ENCODE measurements at regions not wholly inside any gene's neighbourhood (a gene's known extent, or its start where the extent isn't known, plus 50 kb on each side); places are given as distances from the start of the nearest gene placed in this dataset.

DNA sequence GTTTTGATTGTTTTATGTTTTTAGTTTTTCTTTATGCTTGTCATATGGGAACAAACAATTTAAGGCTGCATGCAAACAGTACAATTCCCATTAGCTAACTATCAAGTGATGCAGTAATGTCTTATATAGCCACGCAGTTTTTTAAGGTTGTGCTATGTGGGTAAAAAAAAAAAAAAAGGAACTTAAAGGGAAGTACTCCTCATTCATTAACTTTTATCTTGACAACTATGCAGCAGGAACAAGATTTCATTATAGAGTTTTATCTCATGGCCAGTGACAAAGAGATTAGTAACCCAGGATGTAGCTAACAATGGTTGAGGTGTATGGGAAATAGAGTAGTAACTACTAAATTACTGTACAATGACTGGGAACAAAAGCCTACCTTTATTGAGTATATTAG, 1008.2 kb upstream of the CDH9 start:
- no peak for DNase-seq (ENCODE audit: insufficient read length, low spot score)
- no peak for FAIRE-seq

DNA sequence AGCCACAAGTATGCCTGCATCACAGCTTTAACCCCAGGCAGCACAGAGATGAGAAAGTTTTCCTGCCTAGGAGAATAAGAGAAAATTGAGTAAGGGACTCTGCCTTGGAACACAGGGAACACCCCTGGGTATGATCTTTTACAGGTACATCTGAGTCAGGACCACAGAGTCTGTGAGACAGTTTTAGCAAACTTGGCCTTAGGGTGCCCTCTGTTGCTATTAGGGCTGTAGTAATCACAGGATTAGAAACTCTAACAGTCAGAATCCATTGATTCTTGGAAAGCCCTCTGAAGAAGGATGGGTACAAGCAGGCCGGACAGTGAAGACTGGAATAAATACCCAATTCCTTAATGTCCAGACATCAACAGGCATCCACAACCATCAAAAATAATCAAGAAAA, 989.5 kb upstream of the CDH9 start:
- no peak for FAIRE-seq
- DNase-seq (ENCODE audit: insufficient read length, low spot score): no peak

DNA sequence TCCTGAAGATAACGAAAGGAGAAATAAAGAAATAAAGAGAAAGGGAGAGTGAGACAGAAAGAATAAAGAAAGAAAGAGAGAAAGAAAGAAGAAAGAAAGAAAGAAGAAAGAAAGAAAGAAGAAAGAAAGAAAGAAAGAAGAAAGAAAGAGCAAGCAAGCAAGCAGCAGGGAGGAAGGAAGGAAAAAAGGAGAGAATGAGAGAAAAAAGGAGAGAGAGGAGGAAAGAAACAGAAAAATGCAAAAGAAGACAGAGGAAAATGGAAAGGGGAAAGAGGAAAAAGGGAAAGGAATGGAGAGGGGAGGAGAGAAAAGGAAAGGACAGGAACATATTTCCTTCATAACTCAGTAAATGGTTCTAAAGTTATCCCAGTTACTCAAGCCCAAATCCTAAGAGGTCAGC, 978.8 kb upstream of the CDH9 start:
- FAIRE-seq: no peak
- no peak for DNase-seq (ENCODE audit: insufficient read length, low spot score)

GRCh38 chr5:28014779-28015178, 976.4 kb upstream of the CDH9 start:
- DNase-seq (ENCODE audit: insufficient read length, low spot score) (no peak), FAIRE-seq (no peak)

DNA sequence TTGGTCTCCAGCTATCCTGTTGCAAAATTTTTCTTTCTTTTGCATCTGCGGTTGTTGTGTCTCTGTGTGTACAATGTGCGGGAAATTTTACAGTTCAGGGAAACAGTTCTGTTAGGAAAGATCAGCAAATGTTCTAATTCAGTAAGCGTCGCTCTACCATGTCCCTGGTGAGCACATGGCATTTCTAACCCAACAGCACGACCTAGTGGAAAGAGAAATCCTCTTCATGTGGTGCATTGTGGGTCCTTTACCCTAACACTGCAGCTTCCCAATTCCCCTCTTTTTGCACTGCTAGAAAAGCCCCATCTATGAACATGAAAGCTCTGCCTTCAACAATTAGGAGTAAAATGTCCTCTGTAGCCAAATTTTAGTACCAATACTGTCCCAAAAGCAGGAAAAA, 974.2 kb upstream of the CDH9 start:
- DNase-seq (ENCODE audit: insufficient read length, low spot score) (no peak), FAIRE-seq (no peak)

GRCh38 chr5:28009576-28009975, 971.2 kb upstream of the CDH9 start:
- FAIRE-seq: no peak
- DNase-seq (ENCODE audit: insufficient read length, low spot score): no peak

DNA sequence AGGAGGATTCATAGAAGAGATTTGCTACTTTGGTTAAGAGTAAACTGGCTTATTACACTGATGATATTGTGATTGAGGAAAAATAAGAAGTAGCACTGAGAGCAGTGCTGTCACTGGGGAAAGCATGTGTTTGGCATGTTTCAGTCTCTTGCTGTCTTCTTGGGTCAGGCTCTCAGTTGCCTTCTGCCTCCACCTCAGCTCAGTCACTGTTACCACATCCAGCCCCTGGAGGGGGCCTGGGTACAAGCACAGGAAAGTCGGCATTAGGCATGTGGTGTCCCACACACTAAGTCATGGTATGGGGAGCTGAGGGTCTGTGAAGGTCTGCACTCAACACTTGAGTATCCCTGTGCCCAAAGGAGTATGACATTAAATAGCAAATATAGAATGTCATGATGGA, 958.3 kb upstream of the CDH9 start:
- DNase-seq (ENCODE audit: insufficient read length, low spot score) (no peak), FAIRE-seq (no peak)

- FAIRE-seq (no peak), DNase-seq (ENCODE audit: insufficient read length, low spot score) (no peak)
Measured at GRCh38 chr5:27995867-27996266, 957.5 kb upstream of the CDH9 start.

DNA sequence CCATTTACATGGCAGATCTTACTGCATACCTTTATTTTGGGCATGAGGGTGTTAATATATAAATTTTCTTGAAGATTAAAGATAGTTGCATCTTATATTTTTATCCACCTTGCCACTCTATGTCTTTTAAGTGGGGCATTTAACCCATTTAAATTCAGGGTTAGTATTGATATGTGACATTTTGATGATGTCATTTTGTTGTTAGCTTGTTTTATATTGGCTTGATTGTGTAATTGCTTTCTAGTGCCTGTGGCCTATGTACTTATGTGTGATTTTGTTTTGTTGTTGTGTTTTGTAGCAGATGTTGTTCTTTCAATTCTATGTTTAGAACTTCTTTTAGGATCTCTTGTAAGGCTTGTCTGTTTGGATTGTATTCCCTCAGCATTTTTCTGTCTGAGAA, 939.9 kb upstream of the CDH9 start:
- FAIRE-seq (no peak), DNase-seq (ENCODE audit: insufficient read length, low spot score) (no peak)

DNA sequence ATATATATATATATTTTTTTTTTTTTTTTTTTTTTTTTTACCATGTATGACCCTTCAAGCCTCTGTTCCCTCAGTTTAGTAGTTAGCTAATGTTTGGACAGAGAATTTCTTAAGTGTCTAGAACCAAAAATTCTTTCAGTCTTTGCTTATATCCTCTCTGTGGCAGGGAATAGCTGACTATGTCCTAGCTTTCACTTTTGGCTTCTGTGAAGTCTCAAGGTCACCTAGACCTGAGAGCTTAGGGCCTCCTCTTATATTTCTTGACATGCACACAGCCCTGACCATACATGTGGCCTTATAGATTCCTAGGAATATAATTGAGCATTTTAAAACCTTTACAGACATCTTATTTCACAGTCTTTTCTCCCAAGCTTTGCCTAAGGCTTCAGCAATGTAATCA, 930.8 kb upstream of the CDH9 start:
- FAIRE-seq: no peak
- DNase-seq (ENCODE audit: insufficient read length, low spot score): no peak

GRCh38 chr5:27963050-27963783, 924.8 kb upstream of the CDH9 start:
- DNase-seq (ENCODE audit: insufficient read length, low spot score): no peak

DNA sequence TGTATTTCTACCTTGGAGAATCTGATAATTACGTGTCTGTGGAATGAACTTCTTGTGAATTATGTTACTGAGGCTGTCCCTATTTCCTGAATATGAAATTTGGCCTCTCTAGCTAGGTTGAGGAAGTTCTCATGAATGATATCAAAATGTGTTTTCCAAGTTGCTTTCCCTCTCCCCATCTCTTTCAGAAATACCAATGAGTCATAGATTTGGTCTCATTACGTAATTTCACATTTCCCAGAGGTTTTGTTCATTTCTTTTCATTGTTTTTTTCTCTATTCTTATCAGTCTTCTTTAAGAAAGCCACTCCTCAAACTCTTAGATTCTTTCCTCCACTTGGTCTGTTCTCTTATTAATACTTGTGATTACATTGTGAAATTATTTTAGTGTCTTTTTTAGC, 923.8 kb upstream of the CDH9 start:
- FAIRE-seq (no peak), DNase-seq (ENCODE audit: insufficient read length, low spot score) (no peak)

More at GRCh38 chr5:27963050-27963783, 924.8 kb upstream of the CDH9 start:
- FAIRE-seq: no peak

DNA sequence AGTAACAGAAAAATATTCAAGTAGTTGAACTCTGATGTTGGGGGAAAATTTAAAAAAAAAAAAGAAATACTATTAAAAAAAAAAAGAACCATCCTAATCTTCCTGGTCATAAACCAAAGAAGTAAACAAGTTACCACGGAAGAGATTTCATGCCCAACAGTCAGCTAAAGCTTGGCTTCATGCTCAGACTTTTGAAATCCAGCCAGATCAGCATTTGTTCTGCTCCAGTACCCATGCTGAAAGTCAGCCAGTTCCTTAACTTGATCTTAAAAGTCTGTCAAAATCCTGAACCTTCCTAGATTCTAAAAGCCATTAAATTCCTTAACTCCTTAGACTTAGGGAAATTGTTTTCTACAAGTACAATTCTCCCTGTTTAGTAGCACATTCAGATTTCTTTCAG, 908.7 kb upstream of the CDH9 start:
- DNase-seq (ENCODE audit: insufficient read length, low spot score): no peak
- no peak for FAIRE-seq

DNA sequence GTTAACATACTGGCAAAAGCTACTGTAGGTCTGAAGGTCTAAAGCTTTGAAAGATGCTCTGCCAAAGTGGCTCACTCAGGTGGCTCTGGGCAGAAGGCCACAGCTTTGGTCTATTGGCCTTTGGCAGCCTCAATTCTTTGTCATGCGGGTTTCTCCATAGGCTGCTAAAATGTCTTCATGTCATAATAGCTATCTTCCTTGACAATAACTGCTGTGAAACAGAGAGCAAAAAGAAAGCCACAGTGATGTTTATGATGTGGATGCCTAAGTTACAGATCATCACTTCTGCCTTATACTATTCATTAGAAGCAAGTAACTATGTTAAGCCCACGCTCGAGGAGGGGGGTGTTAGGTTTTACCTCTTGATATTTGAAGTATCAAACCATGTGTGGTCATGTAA, 906.1 kb upstream of the CDH9 start:
- DNase-seq (ENCODE audit: insufficient read length, low spot score): no peak
- FAIRE-seq: no peak

- DNase-seq (ENCODE audit: insufficient read length, low spot score) (no peak), FAIRE-seq (no peak)
Measured at GRCh38 chr5:27938989-27939388, 900.6 kb upstream of the CDH9 start.

- DNase-seq (ENCODE audit: insufficient read length, low spot score) (no peak), FAIRE-seq (no peak)
Measured at GRCh38 chr5:27928060-27928459, 889.7 kb upstream of the CDH9 start.

DNA sequence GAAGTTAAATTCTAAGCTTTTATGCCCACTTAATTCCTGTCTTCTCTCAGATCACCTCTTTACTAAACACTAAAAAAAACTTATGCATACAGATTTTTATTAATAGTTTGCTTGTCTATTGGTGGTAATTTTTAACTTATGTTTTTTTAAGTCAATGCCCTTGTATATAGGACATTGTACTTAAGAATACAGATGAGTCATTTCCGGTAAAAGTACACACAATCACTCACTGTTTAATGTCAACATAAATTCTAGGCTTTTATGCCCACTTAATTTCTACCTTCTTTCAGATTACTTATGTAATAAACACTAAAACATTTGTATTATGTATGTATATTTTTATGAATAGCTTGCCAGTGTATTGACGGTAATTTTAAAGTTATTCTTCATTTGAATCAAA, 872.8 kb upstream of the CDH9 start:
- FAIRE-seq (no peak), DNase-seq (ENCODE audit: insufficient read length, low spot score) (no peak)

- no peak for FAIRE-seq
Measured at GRCh38 chr5:27908341-27908740, 870.0 kb upstream of the CDH9 start.

GRCh38 chr5:27906931-27907601, 868.7 kb upstream of the CDH9 start:
- DNase-seq (ENCODE audit: insufficient read length, low spot score) (no peak), FAIRE-seq (no peak)

More at GRCh38 chr5:27908341-27908740, 870.0 kb upstream of the CDH9 start:
- DNase-seq (ENCODE audit: insufficient read length, low spot score): no peak

DNA sequence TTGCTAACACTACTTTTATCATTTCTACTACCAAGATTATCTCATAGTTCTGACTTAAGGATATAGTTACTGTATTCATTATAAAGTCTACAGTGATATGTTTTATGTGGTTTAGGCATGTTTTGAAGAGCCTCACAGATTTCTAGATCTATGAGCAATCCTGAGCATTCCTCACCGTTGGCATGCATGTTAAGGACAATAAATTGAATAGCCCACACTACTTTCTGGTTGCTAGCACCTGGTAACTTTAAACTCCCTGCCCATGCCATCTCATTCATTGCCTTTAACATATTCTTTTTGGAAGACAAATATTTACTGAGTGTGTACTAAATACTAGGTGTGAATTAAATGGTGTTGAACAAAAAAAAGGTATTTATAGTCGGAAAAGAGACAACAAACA, 868.1 kb upstream of the CDH9 start:
- FAIRE-seq: no peak

DNA sequence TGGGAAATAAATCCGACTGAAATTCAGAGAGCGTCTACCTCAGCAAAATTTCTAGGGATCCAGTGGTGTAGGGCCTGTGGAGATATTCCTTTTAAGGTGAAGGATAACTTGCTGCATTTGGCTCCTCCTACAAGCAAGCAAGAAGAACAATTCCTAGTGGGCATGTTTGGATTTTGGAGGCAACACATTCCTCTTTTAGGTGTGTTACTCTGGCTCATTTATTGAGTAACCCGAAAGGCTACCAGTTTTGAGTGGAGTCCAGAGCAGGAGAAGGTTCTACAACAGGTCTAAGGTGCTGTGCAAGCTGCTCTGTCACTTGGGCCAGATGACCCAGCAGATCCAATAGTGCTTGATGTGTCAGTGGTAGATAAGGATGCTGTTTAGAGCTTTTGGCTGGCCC, 862.4 kb upstream of the CDH9 start:
- no peak for DNase-seq (ENCODE audit: insufficient read length, low spot score)
- no peak for FAIRE-seq

More for the DNA sequence above, 868.1 kb upstream of the CDH9 start:
- DNase-seq (ENCODE audit: insufficient read length, low spot score): no peak

DNA sequence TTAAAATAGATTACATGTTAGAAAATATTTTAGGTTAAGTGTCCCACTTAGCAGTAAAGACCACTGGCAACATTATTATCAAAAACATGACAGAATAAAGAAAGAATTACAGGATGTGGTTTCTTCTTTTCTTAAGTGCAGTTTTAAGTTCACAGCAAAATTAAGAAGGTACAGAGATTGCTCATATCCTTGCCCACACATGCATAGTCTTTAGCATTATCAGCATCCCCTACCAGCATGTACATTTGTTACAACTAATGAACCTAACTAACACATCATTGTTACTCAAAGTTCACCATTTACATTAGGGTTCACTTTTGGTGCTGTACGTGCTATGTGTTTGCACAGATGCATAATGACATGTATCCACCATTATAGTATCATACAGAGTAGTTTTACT, 837.7 kb upstream of the CDH9 start:
- FAIRE-seq: no peak
- no peak for DNase-seq (ENCODE audit: insufficient read length, low spot score)

DNA sequence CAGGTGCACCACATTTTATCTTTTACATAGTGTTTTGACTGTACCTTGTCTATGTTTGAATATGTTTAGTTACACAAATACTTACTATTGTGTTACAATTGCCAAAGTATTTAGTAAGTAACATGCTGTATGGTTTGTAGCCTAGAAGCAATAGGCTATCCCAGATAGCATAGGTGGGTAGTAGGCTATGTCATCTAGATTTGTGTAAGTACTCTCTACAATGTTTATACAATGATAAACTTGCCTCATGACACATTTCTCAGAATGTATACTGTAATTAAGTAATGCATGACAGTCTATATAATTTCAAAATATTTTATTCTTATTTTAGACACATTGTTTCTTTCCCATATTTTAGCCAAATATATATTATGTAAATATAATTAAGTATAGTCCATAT, 836.8 kb upstream of the CDH9 start:
- no peak for FAIRE-seq
- DNase-seq (ENCODE audit: insufficient read length, low spot score): no peak

All from GM19239 (cell line).